Vagina (tissue), 2 donors: ENCODE measurements at regions not wholly inside any gene's neighbourhood (a gene's known extent, or its start where the extent isn't known, plus 50 kb on each side); places are given as distances from the start of the nearest gene placed in this dataset.

ENCODE experiments used
- POLR2A ChIP-seq, 2 donors: fragments of 450-650 bp; IDR thresholded peaks; one replicate each; pipeline ENCODE4 v1.6.1; 2017; ENCODE audit warnings: antibody characterized with exemption in 2 of 2, mild to moderate bottlenecking in 2 of 2, moderate library complexity in 2 of 2
- POLR2AphosphoS5 ChIP-seq, 2 donors: sonication (generic); formaldehyde crosslinking; IDR thresholded peaks; one replicate each; pipeline ENCODE4 v1.9.0; 2017; ENCODE audit warnings: antibody characterized with exemption in 2 of 2, mild to moderate bottlenecking in 2 of 2, low read depth in 1 of 2; ENCODE audit not compliant: insufficient read depth in 1 of 2
- TF ChIP-seq, protein P1 (sequence below), 3 experiments: fragments of 450-650 bp in 2 of 3; fragments of 200-600 bp in 1 of 3; sonication (generic) in 1 of 3; IDR thresholded peaks; one replicate each; pipeline ENCODE4 v1.5.1; 2017 to 2019; ENCODE audit warnings: antibody characterized with exemption in 3 of 3, mild to moderate bottlenecking in 2 of 3, moderate library complexity in 2 of 3

GRCh38 chr11:37087650-37088572, 489.9 kb upstream of the RAG2 start:
- no peak for TF ChIP-seq POLR2AphosphoS5 (IDR thresholded peaks at IDR 0.05; ENCODE audit: insufficient read depth in 1 of 2, low read depth in 1 of 2)
- TF ChIP-seq, protein P1, sequence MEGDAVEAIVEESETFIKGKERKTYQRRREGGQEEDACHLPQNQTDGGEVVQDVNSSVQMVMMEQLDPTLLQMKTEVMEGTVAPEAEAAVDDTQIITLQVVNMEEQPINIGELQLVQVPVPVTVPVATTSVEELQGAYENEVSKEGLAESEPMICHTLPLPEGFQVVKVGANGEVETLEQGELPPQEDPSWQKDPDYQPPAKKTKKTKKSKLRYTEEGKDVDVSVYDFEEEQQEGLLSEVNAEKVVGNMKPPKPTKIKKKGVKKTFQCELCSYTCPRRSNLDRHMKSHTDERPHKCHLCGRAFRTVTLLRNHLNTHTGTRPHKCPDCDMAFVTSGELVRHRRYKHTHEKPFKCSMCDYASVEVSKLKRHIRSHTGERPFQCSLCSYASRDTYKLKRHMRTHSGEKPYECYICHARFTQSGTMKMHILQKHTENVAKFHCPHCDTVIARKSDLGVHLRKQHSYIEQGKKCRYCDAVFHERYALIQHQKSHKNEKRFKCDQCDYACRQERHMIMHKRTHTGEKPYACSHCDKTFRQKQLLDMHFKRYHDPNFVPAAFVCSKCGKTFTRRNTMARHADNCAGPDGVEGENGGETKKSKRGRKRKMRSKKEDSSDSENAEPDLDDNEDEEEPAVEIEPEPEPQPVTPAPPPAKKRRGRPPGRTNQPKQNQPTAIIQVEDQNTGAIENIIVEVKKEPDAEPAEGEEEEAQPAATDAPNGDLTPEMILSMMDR (IDR thresholded peaks at IDR 0.05): no peak
- no peak for TF ChIP-seq POLR2A (IDR thresholded peaks at IDR 0.05)
